GDM1 (cell line): ENCODE measurements at regions not wholly inside any gene's neighbourhood (a gene's known extent, or its start where the extent isn't known, plus 50 kb on each side); places are given as distances from the start of the nearest gene placed in this dataset.
"Not testable (repeated sequence)": the region's sequence is repeated elsewhere in the genome, so short reads cannot be mapped to it uniquely, and the experiment has no call there.

Source experiments
- DNase-seq: peaks from one replicate; lab custom pipeline; 2025; lab: John Stamatoyannopoulos, UW

- no peak for DNase-seq
Observed at GRCh38 chr6:14875481-14876063, 370.3 kb upstream of the JARID2 start.

GRCh38 chr6:14876778-14877613, 368.9 kb upstream of the JARID2 start:
- DNase-seq = no peak

GRCh38 chr6:14877758-14878157, 368.1 kb upstream of the JARID2 start:
- DNase-seq = no peak

- DNase-seq = no peak
Observed at GRCh38 chr6:14880052-14880451, 365.8 kb upstream of the JARID2 start.

GRCh38 chr6:14880677-14881076, 365.2 kb upstream of the JARID2 start:
- no peak for DNase-seq

- DNase-seq = no peak
Observed at GRCh38 chr6:14881398-14881797, 364.5 kb upstream of the JARID2 start.

GRCh38 chr6:14882394-14883026, 363.4 kb upstream of the JARID2 start:
- no peak for DNase-seq

- DNase-seq = peak; percentile 28
Observed at GRCh38 chr6:14883921-14884320, 361.9 kb upstream of the JARID2 start.

GRCh38 chr6:14885498-14885897, 360.4 kb upstream of the JARID2 start:
- DNase-seq = no peak

GRCh38 chr6:14887181-14887580, 358.7 kb upstream of the JARID2 start:
- DNase-seq = no peak

GRCh38 chr6:14887986-14888574, 357.8 kb upstream of the JARID2 start:
- no peak for DNase-seq

GRCh38 chr6:14888575-14889000, 357.3 kb upstream of the JARID2 start:
- DNase-seq = no peak

GRCh38 chr6:14889188-14889587, 356.7 kb upstream of the JARID2 start:
- DNase-seq = no peak

- no peak for DNase-seq
Observed at GRCh38 chr6:14889611-14890593, 356.0 kb upstream of the JARID2 start.

GRCh38 chr6:14891820-14892375, 354.0 kb upstream of the JARID2 start:
- not testable (repeated sequence) for DNase-seq

GRCh38 chr6:14894105-14894504, 351.8 kb upstream of the JARID2 start:
- no peak for DNase-seq

GRCh38 chr6:14896475-14896874, 349.4 kb upstream of the JARID2 start:
- no peak for DNase-seq

GRCh38 chr6:14897831-14898230, 348.0 kb upstream of the JARID2 start:
- peak; percentile 59 for DNase-seq

GRCh38 chr6:14899441-14899840, 346.4 kb upstream of the JARID2 start:
- DNase-seq = not testable (repeated sequence)

GRCh38 chr6:14900919-14901318, 344.9 kb upstream of the JARID2 start:
- DNase-seq = no peak
